ENCODE measurements at regions not wholly inside any gene's neighbourhood (a gene's known extent, or its start where the extent isn't known, plus 50 kb on each side); places are given as distances from the start of the nearest gene placed in this dataset.

DNA sequence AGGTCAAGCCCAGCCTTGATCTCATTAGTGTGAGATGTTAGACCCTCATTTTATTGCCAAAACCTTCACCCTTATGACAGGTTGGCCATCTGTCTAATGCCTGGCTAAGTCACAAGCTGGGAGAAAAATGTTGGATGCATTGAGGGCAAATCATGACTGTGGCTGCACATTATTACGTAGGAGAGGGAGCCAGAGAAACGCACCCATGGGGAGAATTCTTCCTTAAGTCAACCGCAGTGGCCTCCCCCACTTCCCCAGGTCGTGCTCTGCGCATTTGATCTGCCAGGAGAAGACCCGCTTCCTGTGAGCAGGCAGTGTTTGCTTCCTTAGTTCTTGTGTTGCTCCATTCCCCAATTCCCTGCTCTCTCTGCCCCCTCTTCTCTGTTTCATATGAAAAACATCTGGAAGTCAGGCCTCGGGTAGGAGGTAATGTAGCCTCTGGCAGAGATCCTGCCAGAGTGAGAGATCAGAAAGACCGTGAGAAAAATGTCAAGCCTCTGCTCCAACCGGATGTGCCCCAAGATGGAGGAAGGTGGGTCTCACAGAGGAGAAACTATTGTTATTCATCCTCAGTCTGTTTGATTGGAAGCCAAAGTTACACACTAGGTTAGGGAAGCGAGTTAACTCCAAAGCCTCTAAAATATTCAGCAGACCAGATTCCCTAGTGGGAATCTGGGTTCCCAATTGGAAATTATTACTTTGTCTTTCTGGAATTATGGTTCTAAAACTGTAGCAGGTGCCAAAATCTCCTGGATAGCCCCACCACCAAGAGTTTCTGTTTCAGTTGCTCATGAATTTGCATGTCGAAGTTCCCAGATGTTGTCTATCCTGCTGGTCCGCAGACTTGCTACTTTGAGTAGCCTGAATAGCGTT lies 144.3 kb upstream of the PELI1 start:
- H3K36me3 Mint-ChIP-seq: no peaks in the 10 kb centered on the region
- H3K4me1 Mint-ChIP-seq (ENCODE audit: low read depth in 2 of 2): no peaks in the 10 kb centered on the region
- H3K4me3 Mint-ChIP-seq: no peak overlapping the region
- H3K27ac Mint-ChIP-seq: no peak overlapping the region
- no peak for DNase-seq (ENCODE audit: low spot score)
- no peak for ATAC-seq
- H3K9me3 Mint-ChIP-seq: no peaks in the 10 kb centered on the region
- peaks cover 9 to 13% of the 10 kb centered on the region in 2 donors for H3K27me3 Mint-ChIP-seq

- ATAC-seq: no peak
- no peak overlapping the region for H3K27ac Mint-ChIP-seq
These were observed 145.0 kb upstream of the PELI1 start for GRCh38 chr2:64289251-64289650.

GRCh38 chr2:64289737-64290136 lies 145.5 kb upstream of the PELI1 start:
- peaks cover 9 to 15% of the 10 kb centered on the region in 2 donors for H3K27me3 Mint-ChIP-seq
- H3K9me3 Mint-ChIP-seq: no peaks in the 10 kb centered on the region
- H3K27ac Mint-ChIP-seq: no peak overlapping the region

More at GRCh38 chr2:64289251-64289650, 145.0 kb upstream of the PELI1 start:
- H3K27me3 Mint-ChIP-seq: peaks cover 9 to 14% of the 10 kb centered on the region in 2 donors
- no peaks in the 10 kb centered on the region for H3K9me3 Mint-ChIP-seq
- no peaks in the 10 kb centered on the region for H3K36me3 Mint-ChIP-seq
- DNase-seq (ENCODE audit: low spot score): no peak
- no peak overlapping the region for H3K4me3 Mint-ChIP-seq
- no peaks in the 10 kb centered on the region for H3K4me1 Mint-ChIP-seq (ENCODE audit: low read depth in 2 of 2)

DNA sequence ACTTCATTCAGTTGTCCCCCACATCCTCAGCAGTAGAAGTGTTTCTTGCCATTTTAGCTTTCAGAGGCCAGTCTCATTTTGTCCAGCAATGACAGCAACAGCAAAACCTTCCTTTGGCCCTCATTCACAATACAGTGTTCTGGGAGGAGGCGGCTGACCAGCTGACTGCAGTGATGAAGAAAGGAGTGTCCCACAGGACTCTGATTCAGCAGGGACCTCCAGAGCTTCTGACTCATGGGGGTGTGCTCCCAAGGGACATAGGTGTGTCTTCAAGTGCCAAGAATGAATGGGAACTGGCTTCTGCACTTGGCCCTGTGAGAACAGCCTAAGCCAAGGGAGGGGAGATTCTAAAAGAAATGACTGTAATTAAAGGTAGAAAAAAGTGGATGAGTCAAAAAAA lies 147.0 kb upstream of the PELI1 start:
- Mint-ChIP-seq H3K9me3 (no peaks in the 10 kb centered on the region), H3K27me3 (peaks cover 16 to 28% of the 10 kb centered on the region in 2 donors), H3K27ac (no peak overlapping the region), H3K4me1 (ENCODE audit: low read depth in 2 of 2) (peaks cover 13% of the 10 kb centered on the region in 2 donors), H3K36me3 (no peaks in the 10 kb centered on the region), H3K4me3 (no peak overlapping the region)
- ATAC-seq: no peak
- no peak for DNase-seq (ENCODE audit: low spot score)

More at GRCh38 chr2:64289737-64290136, 145.5 kb upstream of the PELI1 start:
- ATAC-seq (no peak), DNase-seq (ENCODE audit: low spot score) (no peak)
- Mint-ChIP-seq H3K36me3 (no peaks in the 10 kb centered on the region), H3K4me3 (no peak overlapping the region), H3K4me1 (ENCODE audit: low read depth in 2 of 2) (no peaks in the 10 kb centered on the region)

- DNase-seq (ENCODE audit: low spot score): peak; percentile 62
- peak overlapping the region; percentile 36 for H3K4me3 Mint-ChIP-seq
These were observed 151.3 kb upstream of the PELI1 start for GRCh38 chr2:64295326-64296139.

DNA sequence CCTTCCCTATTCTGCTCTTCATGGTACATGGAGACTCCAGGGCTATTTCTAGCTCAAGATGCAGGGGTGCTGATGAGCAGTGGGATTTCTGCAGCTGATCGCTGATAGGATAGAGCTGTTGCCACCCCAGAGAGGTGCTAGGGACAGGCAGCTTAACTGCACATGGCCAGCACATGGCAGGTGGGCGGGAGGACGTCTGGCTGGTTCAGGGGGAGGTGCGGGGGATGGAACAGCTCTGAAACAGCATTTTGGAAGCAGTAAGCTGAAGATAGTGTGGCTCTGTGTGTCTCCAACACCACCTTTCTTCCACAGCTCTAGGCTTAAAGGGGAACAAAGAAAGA lies 151.9 kb upstream of the PELI1 start:
- Mint-ChIP-seq H3K4me1 (ENCODE audit: low read depth in 2 of 2) (peaks cover 24 to 26% of the 10 kb centered on the region in 2 donors), H3K9me3 (no peaks in the 10 kb centered on the region), H3K36me3 (peaks cover 4% of the 10 kb centered on the region), H3K27me3 (peaks cover 19 to 48% of the 10 kb centered on the region in 2 donors), H3K4me3 (peak overlapping the region; percentile 36), H3K27ac (peak overlapping the region; percentile 26 to 70)
- no peak for DNase-seq (ENCODE audit: low spot score)
- ATAC-seq: peak in 1 of 2 donors; percentile 28

More at GRCh38 chr2:64295326-64296139, 151.3 kb upstream of the PELI1 start:
- Mint-ChIP-seq H3K27ac (peak overlapping the region; percentile 26 to 70), H3K36me3 (peaks cover 4% of the 10 kb centered on the region), H3K4me1 (ENCODE audit: low read depth in 2 of 2) (peaks cover 24 to 26% of the 10 kb centered on the region in 2 donors), H3K9me3 (no peaks in the 10 kb centered on the region), H3K27me3 (peaks cover 19 to 45% of the 10 kb centered on the region in 2 donors)
- peak; percentile 89 to 91 for ATAC-seq

DNA sequence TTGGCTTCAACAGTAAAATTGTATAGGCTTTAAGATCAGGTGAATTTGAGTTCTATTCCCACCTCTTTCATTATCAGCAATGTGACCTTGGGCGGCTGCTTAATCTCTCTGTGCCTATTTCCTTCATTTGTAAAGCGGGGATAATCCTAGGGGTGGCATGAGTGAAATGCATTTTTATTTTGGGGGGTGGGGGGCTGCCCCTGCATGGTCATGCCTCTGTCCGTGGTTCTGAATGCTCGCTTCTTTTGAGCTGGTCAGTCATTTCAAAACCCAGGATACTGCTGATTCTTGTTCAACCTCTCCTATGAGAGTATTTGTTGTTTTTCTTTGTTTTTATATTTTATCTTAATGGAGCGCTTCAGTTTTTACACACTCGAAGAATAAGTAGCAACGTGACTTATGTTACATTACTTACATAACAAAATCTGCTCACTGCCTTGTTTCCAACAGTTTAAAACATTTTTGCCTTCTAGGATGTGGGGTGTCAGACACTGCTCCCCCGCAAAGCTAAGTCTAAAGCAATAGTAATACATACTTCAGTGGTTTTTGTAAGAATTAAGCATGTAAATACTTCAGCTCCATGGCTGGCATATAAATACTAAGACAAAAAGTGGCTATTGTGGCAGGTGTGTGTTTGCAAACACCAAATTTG lies 152.6 kb upstream of the PELI1 start:
- DNase-seq (ENCODE audit: low spot score): no peak
- peaks cover 24 to 26% of the 10 kb centered on the region in 2 donors for H3K4me1 Mint-ChIP-seq (ENCODE audit: low read depth in 2 of 2)
- no peak for ATAC-seq
- peaks cover 19 to 53% of the 10 kb centered on the region in 2 donors for H3K27me3 Mint-ChIP-seq
- no peak overlapping the region for H3K4me3 Mint-ChIP-seq
- no peaks in the 10 kb centered on the region for H3K9me3 Mint-ChIP-seq
- H3K27ac Mint-ChIP-seq: no peak overlapping the region
- peaks cover 4% of the 10 kb centered on the region for H3K36me3 Mint-ChIP-seq

DNA sequence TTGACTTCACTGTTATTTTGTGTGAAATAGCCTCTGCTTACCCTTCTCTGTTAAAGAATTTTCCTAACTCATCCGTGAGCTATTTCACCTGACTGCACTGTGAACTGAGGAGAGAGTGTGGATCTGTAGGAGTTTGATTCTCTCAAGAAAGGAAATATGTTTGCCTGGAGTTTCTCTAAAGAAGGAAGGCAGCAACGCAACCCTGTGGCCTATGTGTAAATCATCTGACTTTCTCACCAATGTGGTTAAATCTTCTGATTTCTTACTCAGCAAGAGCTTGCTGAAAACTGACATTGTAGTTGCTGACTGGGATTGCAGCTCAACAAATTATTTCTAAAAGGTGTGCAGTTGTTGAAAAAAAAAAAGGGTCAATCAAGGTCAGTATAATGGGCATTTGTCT lies 153.9 kb upstream of the PELI1 start:
- peaks cover 24 to 26% of the 10 kb centered on the region in 2 donors for H3K4me1 Mint-ChIP-seq (ENCODE audit: low read depth in 2 of 2)
- ATAC-seq (peak; percentile 46 to 66), DNase-seq (ENCODE audit: low spot score) (no peak)
- peak overlapping the region in 1 of 2 donors; percentile 47 for H3K27ac Mint-ChIP-seq
- no peaks in the 10 kb centered on the region for H3K9me3 Mint-ChIP-seq
- peaks cover 4% of the 10 kb centered on the region for H3K36me3 Mint-ChIP-seq
- peaks cover 19 to 52% of the 10 kb centered on the region in 2 donors for H3K27me3 Mint-ChIP-seq
- H3K4me3 Mint-ChIP-seq: peak overlapping the region; percentile 14

DNA sequence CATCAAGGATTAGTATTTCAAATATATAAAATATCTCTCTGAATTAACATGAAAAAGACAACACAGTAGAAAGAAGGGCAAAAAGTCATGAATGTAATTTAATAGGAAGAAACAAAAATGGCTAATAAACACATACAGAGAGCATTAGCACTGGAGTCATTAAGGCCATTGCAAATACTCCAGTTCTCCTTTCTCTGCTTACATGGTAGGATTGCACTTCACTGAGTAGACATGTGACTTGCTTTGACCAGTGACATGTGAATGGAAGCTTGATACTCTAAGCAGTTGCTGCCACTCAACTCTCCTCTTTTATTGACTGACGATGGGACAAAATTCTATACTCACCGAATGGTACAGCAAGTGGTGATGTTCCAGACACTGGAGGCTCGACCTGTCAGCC lies 153.9 kb upstream of the LGALSL start:
- ATAC-seq: no peak
- H3K9me3 Mint-ChIP-seq: no peaks in the 10 kb centered on the region
- peaks cover 23 to 24% of the 10 kb centered on the region in 2 donors for H3K4me1 Mint-ChIP-seq (ENCODE audit: low read depth in 2 of 2)
- no peak overlapping the region for H3K4me3 Mint-ChIP-seq
- H3K27me3 Mint-ChIP-seq: peaks cover 17 to 43% of the 10 kb centered on the region in 2 donors
- no peak for DNase-seq (ENCODE audit: low spot score)
- H3K36me3 Mint-ChIP-seq: peaks cover 4% of the 10 kb centered on the region
- no peak overlapping the region for H3K27ac Mint-ChIP-seq

DNA sequence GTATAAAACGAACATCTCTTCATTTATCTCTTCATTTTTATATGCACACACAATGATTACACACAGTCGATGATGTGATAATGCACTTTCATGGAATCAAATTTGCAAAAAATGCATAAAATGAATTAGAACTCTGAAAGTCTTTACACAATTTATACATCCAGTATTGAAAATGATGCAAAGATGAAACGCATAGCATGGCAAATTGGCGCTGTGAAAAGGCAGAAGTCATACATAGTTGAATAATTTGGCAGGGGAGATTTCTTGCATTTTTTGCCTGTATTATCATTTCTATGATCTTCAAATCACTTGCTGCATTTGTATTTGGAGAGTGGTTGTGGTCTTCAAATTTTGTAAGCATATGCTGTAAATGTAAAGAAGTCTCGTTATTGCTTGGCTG lies 150.7 kb upstream of the LGALSL start:
- Mint-ChIP-seq H3K27ac (no peak overlapping the region), H3K36me3 (peaks cover 2% of the 10 kb centered on the region), H3K4me1 (ENCODE audit: low read depth in 2 of 2) (peaks cover 4 to 5% of the 10 kb centered on the region in 2 donors), H3K27me3 (peaks cover 6 to 25% of the 10 kb centered on the region in 2 donors), H3K4me3 (no peak overlapping the region), H3K9me3 (no peaks in the 10 kb centered on the region)
- DNase-seq (ENCODE audit: low spot score): no peak
- no peak for ATAC-seq

- Mint-ChIP-seq H3K4me1 (ENCODE audit: low read depth in 2 of 2) (no peaks in the 10 kb centered on the region), H3K4me3 (no peak overlapping the region), H3K27me3 (peaks cover 0 to 1% of the 10 kb centered on the region in 2 donors), H3K36me3 (no peaks in the 10 kb centered on the region), H3K27ac (no peak overlapping the region), H3K9me3 (no peaks in the 10 kb centered on the region)
- ATAC-seq: no peak
- DNase-seq (ENCODE audit: low spot score): no peak
These were observed 146.5 kb upstream of the LGALSL start for GRCh38 chr2:64307421-64307820.

DNA sequence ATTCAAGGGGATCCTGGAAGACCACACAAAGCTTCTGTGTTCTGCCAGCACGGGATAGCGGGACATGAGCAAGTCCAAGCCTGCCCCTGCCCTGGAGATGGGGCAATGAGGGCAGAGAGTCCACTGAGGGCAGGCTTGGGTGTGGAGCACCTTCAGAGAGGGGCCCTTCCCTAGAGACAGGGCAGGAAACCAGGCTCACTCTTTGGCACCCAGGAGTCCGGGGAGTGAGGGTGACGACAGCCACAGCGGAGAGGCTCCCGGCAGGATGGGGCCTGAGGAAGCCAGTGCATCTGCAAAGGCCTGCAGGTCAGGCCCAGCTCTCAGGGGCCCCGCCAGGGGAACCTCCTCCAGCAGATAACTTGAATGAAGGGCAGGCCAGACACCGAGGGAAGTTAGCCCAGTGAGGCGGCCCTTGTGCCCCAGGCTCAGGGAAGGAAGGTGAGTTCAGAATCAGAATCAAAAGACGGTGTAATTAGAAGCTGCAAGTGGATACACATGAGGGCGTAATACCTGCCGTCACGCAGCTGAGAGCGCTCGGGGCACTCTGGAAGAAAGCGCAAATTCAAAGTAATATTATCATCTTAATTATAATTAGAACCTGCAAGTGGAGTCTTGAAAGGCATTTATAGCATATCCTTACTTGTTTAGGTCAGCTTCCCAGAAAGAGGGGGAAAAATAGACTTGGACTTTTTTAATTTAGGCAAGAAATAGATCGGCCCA lies 142.6 kb upstream of the LGALSL start:
- no peak for ATAC-seq
- Mint-ChIP-seq H3K9me3 (no peaks in the 10 kb centered on the region), H3K27me3 (peaks cover 6 to 8% of the 10 kb centered on the region in 2 donors), H3K4me3 (no peak overlapping the region), H3K27ac (no peak overlapping the region), H3K36me3 (no peaks in the 10 kb centered on the region), H3K4me1 (ENCODE audit: low read depth in 2 of 2) (peaks cover 0 to 5% of the 10 kb centered on the region in 2 donors)
- DNase-seq (ENCODE audit: low spot score): no peak

All from natural killer cell treated with Interleukin-12 subunit alpha and Interleukin-12 subunit beta and Interleukin-15 and Interleukin-18, amount 100 ng/mL, for 72 hours (primary cell).